Peyer's patch (tissue), 4 donors: ENCODE measurements at regions not wholly inside any gene's neighbourhood (a gene's known extent, or its start where the extent isn't known, plus 50 kb on each side); places are given as distances from the start of the nearest gene placed in this dataset.

Source experiments
- POLR2A ChIP-seq, 2 donors: fragments of 450-650 bp; IDR thresholded peaks; one replicate each; pipeline ENCODE4 v1.5.1; 2017; ENCODE audit warnings: antibody characterized with exemption in 2 of 2, mild to moderate bottlenecking in 2 of 2, moderate library complexity in 2 of 2
- TF ChIP-seq, protein P1 (sequence below), 6 experiments: fragments of 450-650 bp in 4 of 6; fragments of 200-600 bp in 2 of 6; sonication (generic) in 1 of 6; IDR thresholded peaks; one replicate each; pipeline ENCODE4 v1.5.1; 2017 to 2019; ENCODE audit warnings: antibody characterized with exemption in 6 of 6, mild to moderate bottlenecking in 3 of 6, moderate library complexity in 1 of 6

DNA sequence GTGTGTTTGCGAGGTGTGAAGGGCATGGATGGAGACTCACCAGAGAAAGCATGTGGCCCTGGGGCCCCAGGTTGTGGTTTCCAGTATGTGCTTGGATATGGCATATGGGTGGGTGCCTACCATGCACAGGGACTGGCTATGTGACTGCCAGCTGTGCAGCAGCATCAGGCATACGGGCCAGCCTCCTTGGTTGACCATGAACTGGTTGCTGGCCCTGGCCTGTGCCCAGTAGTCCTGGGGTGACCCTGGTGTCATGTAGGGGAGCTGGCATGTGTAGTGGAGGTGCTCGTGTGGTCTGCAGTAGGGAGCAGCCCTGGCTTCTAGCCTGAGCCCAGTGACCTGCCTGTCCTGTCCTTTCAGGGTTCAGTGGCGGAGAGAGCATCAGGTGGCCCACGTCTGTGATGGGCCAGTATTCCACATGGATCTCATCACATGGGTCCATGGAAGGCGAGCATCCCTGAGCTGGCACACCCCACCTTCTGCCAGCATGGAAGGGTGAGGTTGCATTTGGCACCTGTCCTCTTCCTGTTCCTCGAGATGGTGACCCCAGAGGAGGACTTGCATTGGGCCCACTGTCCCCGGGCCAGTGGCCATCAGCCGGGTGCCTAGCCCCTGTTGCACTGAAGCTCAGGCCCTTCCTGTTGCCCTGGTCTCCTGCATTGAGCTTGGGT lies 228.9 kb downstream of the SNRPN start:
- no peak for TF ChIP-seq POLR2A (IDR thresholded peaks at IDR 0.05)
- TF ChIP-seq, protein P1, sequence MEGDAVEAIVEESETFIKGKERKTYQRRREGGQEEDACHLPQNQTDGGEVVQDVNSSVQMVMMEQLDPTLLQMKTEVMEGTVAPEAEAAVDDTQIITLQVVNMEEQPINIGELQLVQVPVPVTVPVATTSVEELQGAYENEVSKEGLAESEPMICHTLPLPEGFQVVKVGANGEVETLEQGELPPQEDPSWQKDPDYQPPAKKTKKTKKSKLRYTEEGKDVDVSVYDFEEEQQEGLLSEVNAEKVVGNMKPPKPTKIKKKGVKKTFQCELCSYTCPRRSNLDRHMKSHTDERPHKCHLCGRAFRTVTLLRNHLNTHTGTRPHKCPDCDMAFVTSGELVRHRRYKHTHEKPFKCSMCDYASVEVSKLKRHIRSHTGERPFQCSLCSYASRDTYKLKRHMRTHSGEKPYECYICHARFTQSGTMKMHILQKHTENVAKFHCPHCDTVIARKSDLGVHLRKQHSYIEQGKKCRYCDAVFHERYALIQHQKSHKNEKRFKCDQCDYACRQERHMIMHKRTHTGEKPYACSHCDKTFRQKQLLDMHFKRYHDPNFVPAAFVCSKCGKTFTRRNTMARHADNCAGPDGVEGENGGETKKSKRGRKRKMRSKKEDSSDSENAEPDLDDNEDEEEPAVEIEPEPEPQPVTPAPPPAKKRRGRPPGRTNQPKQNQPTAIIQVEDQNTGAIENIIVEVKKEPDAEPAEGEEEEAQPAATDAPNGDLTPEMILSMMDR (IDR thresholded peaks at IDR 0.05) = no peak
